GM23248 (cell line): ENCODE measurements at regions not wholly inside any gene's neighbourhood (a gene's known extent, or its start where the extent isn't known, plus 50 kb on each side); places are given as distances from the start of the nearest gene placed in this dataset.

Experiments used
- DNase-seq: peaks from one replicate; pipeline ENCODE4 v3.0.0-alpha.2; 2015
- H2AFZ ChIP-seq: fragments of 200-600 bp; sonication (generic); 2 replicates; pipeline ENCODE4 v1.6.1; 2016; ENCODE audit warnings: antibody characterized with exemption
- H3F3A ChIP-seq: fragments of 200-600 bp; sonication (generic); 2 replicates; pipeline ENCODE4 v1.6.1; 2016; ENCODE audit warnings: mild to moderate bottlenecking, antibody characterized with exemption, mixed run types; ENCODE audit not compliant: insufficient read depth
- H3K27ac ChIP-seq: fragments of 200-600 bp; sonication (generic); 2 replicates; pipeline ENCODE4 v1.5.1; 2016; ENCODE audit warnings: mild to moderate bottlenecking
- H3K27me3 ChIP-seq: fragments of 200-600 bp; sonication (generic); replicated peaks from 2 replicates; pipeline ENCODE4 v1.6.1; 2016; ENCODE audit warnings: mild to moderate bottlenecking; ENCODE audit not compliant: insufficient read depth
- H3K36me3 ChIP-seq: fragments of 200-600 bp; sonication (generic); 2 replicates; pipeline ENCODE4 v1.6.1; 2016; ENCODE audit warnings: low read depth, mild to moderate bottlenecking
- H3K4me1 ChIP-seq: fragments of 200-600 bp; sonication (generic); 2 replicates; pipeline ENCODE4 v1.6.1; 2016; ENCODE audit warnings: mild to moderate bottlenecking; ENCODE audit not compliant: insufficient read depth
- H3K4me2 ChIP-seq: fragments of 200-600 bp; sonication (generic); one replicate; pipeline ENCODE4 v1.6.1; 2016; ENCODE audit warnings: mild to moderate bottlenecking; ENCODE audit not compliant: unreplicated experiment
- H3K4me3 ChIP-seq: fragments of 200-600 bp; sonication (generic); 2 replicates; pipeline ENCODE4 v1.5.1; 2016; ENCODE audit warnings: mild to moderate bottlenecking
- H3K79me2 ChIP-seq: fragments of 200-600 bp; sonication (generic); 2 replicates; pipeline ENCODE4 v1.6.1; 2016; ENCODE audit warnings: mild to moderate bottlenecking; ENCODE audit not compliant: insufficient read depth
- H3K9ac ChIP-seq: fragments of 200-600 bp; sonication (generic); 2 replicates; pipeline ENCODE4 v1.6.1; 2016; ENCODE audit warnings: mild to moderate bottlenecking
- H3K9me2 ChIP-seq: fragments of 200-600 bp; sonication (generic); 2 replicates; pipeline ENCODE4 v1.6.1; 2016; ENCODE audit warnings: mixed run types, mild to moderate bottlenecking, moderate library complexity; ENCODE audit not compliant: insufficient read depth
- H3K9me3 ChIP-seq: fragments of 200-600 bp; sonication (generic); one replicate; pipeline ENCODE4 v1.6.1; 2017; ENCODE audit warnings: low read depth
- H4K20me1 ChIP-seq: fragments of 200-600 bp; sonication (generic); 2 replicates; pipeline ENCODE4 v1.6.0; 2016; ENCODE audit not compliant: insufficient read depth
- EZH2 ChIP-seq: fragments of 200-600 bp; sonication (generic); IDR thresholded peaks from 2 replicates; pipeline ENCODE4 v1.6.1; 2018; ENCODE audit warnings: antibody characterized with exemption, mild to moderate bottlenecking; ENCODE audit not compliant: insufficient read depth, poor library complexity, severe bottlenecking
- EZH2phosphoT487 ChIP-seq: fragments of 200-600 bp; sonication (generic); IDR thresholded peaks from 2 replicates; pipeline ENCODE4 v1.6.1; 2018; ENCODE audit warnings: antibody characterized with exemption, moderate library complexity, mild to moderate bottlenecking, low read depth; ENCODE audit not compliant: insufficient read depth
- WGBS, 2 experiments: methylation state at CpG; one replicate each; pipeline ENCODE4 v1.1.6; 2015 to 2017; ENCODE audit warnings: low lambda C conversion rate in 2 of 2, low coverage in 1 of 2; ENCODE audit errors: missing lambda C conversion rate in 2 of 2; 5-methylcytosine and 5-hydroxymethylcytosine counted together
- in situ Hi-C: fragments of 300-500 bp; cut with MboI; formaldehyde crosslinking; loops from 2 replicates; pipeline ENCODE4 v1.15.0; 2020

- Histone ChIP-seq H3K4me3 (no peak overlapping the region), H3K9me3 (no peaks in the 10 kb centered on the region), H3K9ac (no peak overlapping the region), H3K27me3 (no peaks in the 10 kb centered on the region), H3K9me2 (no peaks in the 10 kb centered on the region), H3K27ac (no peak overlapping the region), H3K79me2 (no peaks in the 10 kb centered on the region), H3F3A (no peaks in the 10 kb centered on the region), H3K36me3 (no peaks in the 10 kb centered on the region), H4K20me1 (no peaks in the 10 kb centered on the region), H3K4me1 (no peaks in the 10 kb centered on the region), H2AFZ (no peak overlapping the region), H3K4me2 (no peak overlapping the region)
- TF ChIP-seq EZH2 (no peak), EZH2phosphoT487 (no peak)
- no peak for DNase-seq
- in situ Hi-C loops = no loop called here
- 71 to 82% methylated on average over 18 to 25 of the region's 25 CpGs for WGBS, 2 experiments
Measured at GRCh38 chr5:155114655-155115054, 101.1 kb downstream of the KIF4B start.

GRCh38 chr5:155116456-155117251, 103.1 kb downstream of the KIF4B start:
- Histone ChIP-seq H3K4me2 (no peak overlapping the region), H3K36me3 (no peaks in the 10 kb centered on the region), H2AFZ (no peak overlapping the region), H4K20me1 (no peaks in the 10 kb centered on the region), H3K9me3 (no peaks in the 10 kb centered on the region), H3K9me2 (no peaks in the 10 kb centered on the region), H3K4me3 (no peak overlapping the region), H3K27ac (no peak overlapping the region), H3K79me2 (no peaks in the 10 kb centered on the region), H3K9ac (no peak overlapping the region), H3F3A (no peaks in the 10 kb centered on the region), H3K27me3 (no peaks in the 10 kb centered on the region), H3K4me1 (no peaks in the 10 kb centered on the region)
- TF ChIP-seq EZH2 (no peak), EZH2phosphoT487 (no peak)
- 38 to 42% methylated on average over 13 of the region's 13 CpGs for WGBS, 2 experiments
- DNase-seq = no peak
- in situ Hi-C loops = no loop called here

GRCh38 chr5:155125551-155126095, 112.1 kb downstream of the KIF4B start:
- no peaks in the 10 kb centered on the region for H3K9me2 ChIP-seq
- H4K20me1 ChIP-seq = no peaks in the 10 kb centered on the region
- H3K4me3 ChIP-seq = no peak overlapping the region
- no peaks in the 10 kb centered on the region for H3K9me3 ChIP-seq
- H3F3A ChIP-seq = no peaks in the 10 kb centered on the region
- H3K36me3 ChIP-seq = no peaks in the 10 kb centered on the region
- DNase-seq = no peak
- no peaks in the 10 kb centered on the region for H3K27me3 ChIP-seq
- no peak overlapping the region for H3K4me2 ChIP-seq
- H3K27ac ChIP-seq = no peak overlapping the region
- no peak overlapping the region for H3K9ac ChIP-seq
- TF ChIP-seq EZH2phosphoT487 = no peak
- TF ChIP-seq EZH2 = no peak
- no peaks in the 10 kb centered on the region for H3K79me2 ChIP-seq
- 21 to 25% methylated on average over 7 of the region's 7 CpGs for WGBS, 2 experiments
- H3K4me1 ChIP-seq = no peaks in the 10 kb centered on the region
- no peak overlapping the region for H2AFZ ChIP-seq
- in situ Hi-C loops = loop anchor here (25.0 kb wide), 1 partner anchor 1712 kb away; no protein-coding TSS in a partner anchor

- no peaks in the 10 kb centered on the region for H3K4me1 ChIP-seq
- no peak overlapping the region for H3K27ac ChIP-seq
- H3K4me2 ChIP-seq = no peak overlapping the region
- TF ChIP-seq EZH2 (no peak), EZH2phosphoT487 (no peak)
- no peaks in the 10 kb centered on the region for H3K9me2 ChIP-seq
- in situ Hi-C loops = loop anchor here (25.0 kb wide), 1 partner anchor 1711 kb away; no protein-coding TSS in a partner anchor
- no peaks in the 10 kb centered on the region for H3K9me3 ChIP-seq
- 45 to 47% methylated on average over 3 of the region's 3 CpGs for WGBS, 2 experiments
- no peaks in the 10 kb centered on the region for H3K36me3 ChIP-seq
- no peaks in the 10 kb centered on the region for H3F3A ChIP-seq
- no peak overlapping the region for H3K9ac ChIP-seq
- no peak for DNase-seq
- no peaks in the 10 kb centered on the region for H4K20me1 ChIP-seq
- no peak overlapping the region for H3K4me3 ChIP-seq
- no peaks in the 10 kb centered on the region for H3K27me3 ChIP-seq
- H3K79me2 ChIP-seq = no peaks in the 10 kb centered on the region
- H2AFZ ChIP-seq = no peak overlapping the region
Measured at GRCh38 chr5:155126573-155126972, 113.0 kb downstream of the KIF4B start.
